ENCODE measurements at regions not wholly inside any gene's neighbourhood (a gene's known extent, or its start where the extent isn't known, plus 50 kb on each side); places are given as distances from the start of the nearest gene placed in this dataset.

- no peak for TF ChIP-seq PREB (CRISPR knock-in tag; IDR thresholded peaks at IDR 0.05; ENCODE audit: borderline replicate concordance)
- TF ChIP-seq, protein P1, sequence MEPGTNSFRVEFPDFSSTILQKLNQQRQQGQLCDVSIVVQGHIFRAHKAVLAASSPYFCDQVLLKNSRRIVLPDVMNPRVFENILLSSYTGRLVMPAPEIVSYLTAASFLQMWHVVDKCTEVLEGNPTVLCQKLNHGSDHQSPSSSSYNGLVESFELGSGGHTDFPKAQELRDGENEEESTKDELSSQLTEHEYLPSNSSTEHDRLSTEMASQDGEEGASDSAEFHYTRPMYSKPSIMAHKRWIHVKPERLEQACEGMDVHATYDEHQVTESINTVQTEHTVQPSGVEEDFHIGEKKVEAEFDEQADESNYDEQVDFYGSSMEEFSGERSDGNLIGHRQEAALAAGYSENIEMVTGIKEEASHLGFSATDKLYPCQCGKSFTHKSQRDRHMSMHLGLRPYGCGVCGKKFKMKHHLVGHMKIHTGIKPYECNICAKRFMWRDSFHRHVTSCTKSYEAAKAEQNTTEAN (CRISPR knock-in tag; IDR thresholded peaks at IDR 0.05) = no peak
- no peak for TF ChIP-seq ESRRA (CRISPR knock-in tag; IDR thresholded peaks at IDR 0.05; ENCODE audit: borderline replicate concordance)
- TF ChIP-seq MXD4 (CRISPR knock-in tag; IDR thresholded peaks at IDR 0.05; ENCODE audit: borderline replicate concordance) = no peak
- TF ChIP-seq ZNF219 (CRISPR knock-in tag; IDR thresholded peaks at IDR 0.05; ENCODE audit: borderline replicate concordance) = no peak
Observed at GRCh38 chr4:126603825-126604224, 1028.9 kb upstream of the INTU start (continued).

GRCh38 chr4:126604268-126604867, 1028.4 kb upstream of the INTU start:
- ChIA-PET CTCF (interaction anchor here (1.0 to 3.0 kb wide), 5 partner anchors 10 to 381 kb away, joined by 3 to 23 read pairs (median 3); no protein-coding TSS in a partner anchor), POLR2A (no interaction called here)
- ATAC-seq (peak; percentile 74), DNase-seq (ENCODE audit: low spot score) (peak; percentile 20)
- no peak for TF ChIP-seq MAX (CRISPR knock-in tag; IDR thresholded peaks at IDR 0.05)
- TF ChIP-seq, protein P2, sequence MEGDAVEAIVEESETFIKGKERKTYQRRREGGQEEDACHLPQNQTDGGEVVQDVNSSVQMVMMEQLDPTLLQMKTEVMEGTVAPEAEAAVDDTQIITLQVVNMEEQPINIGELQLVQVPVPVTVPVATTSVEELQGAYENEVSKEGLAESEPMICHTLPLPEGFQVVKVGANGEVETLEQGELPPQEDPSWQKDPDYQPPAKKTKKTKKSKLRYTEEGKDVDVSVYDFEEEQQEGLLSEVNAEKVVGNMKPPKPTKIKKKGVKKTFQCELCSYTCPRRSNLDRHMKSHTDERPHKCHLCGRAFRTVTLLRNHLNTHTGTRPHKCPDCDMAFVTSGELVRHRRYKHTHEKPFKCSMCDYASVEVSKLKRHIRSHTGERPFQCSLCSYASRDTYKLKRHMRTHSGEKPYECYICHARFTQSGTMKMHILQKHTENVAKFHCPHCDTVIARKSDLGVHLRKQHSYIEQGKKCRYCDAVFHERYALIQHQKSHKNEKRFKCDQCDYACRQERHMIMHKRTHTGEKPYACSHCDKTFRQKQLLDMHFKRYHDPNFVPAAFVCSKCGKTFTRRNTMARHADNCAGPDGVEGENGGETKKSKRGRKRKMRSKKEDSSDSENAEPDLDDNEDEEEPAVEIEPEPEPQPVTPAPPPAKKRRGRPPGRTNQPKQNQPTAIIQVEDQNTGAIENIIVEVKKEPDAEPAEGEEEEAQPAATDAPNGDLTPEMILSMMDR (IDR thresholded peaks at IDR 0.05) = peak; percentile 38; the same call in 1 of the 2 replicates
- no peak overlapping the region for H3K4me3 Mint-ChIP-seq
- H3K27ac Mint-ChIP-seq = no peak overlapping the region
- H3K36me3 Mint-ChIP-seq = no peaks in the 10 kb centered on the region
- H3K4me1 Mint-ChIP-seq = peaks cover 10% of the 10 kb centered on the region
- H3K27me3 Mint-ChIP-seq (ENCODE audit: low read depth) = no peaks in the 10 kb centered on the region
- no peaks in the 10 kb centered on the region for H3K9me3 Mint-ChIP-seq

- Mint-ChIP-seq H3K4me1 (peaks cover 4% of the 10 kb centered on the region), H3K36me3 (no peaks in the 10 kb centered on the region), H3K4me3 (no peak overlapping the region), H3K9me3 (peaks cover 4% of the 10 kb centered on the region), H3K27ac (no peak overlapping the region), H3K27me3 (ENCODE audit: low read depth) (no peaks in the 10 kb centered on the region)
- TF ChIP-seq, protein P1 (CRISPR knock-in tag; IDR thresholded peaks at IDR 0.05) = no peak
- TF ChIP-seq, protein P3, sequence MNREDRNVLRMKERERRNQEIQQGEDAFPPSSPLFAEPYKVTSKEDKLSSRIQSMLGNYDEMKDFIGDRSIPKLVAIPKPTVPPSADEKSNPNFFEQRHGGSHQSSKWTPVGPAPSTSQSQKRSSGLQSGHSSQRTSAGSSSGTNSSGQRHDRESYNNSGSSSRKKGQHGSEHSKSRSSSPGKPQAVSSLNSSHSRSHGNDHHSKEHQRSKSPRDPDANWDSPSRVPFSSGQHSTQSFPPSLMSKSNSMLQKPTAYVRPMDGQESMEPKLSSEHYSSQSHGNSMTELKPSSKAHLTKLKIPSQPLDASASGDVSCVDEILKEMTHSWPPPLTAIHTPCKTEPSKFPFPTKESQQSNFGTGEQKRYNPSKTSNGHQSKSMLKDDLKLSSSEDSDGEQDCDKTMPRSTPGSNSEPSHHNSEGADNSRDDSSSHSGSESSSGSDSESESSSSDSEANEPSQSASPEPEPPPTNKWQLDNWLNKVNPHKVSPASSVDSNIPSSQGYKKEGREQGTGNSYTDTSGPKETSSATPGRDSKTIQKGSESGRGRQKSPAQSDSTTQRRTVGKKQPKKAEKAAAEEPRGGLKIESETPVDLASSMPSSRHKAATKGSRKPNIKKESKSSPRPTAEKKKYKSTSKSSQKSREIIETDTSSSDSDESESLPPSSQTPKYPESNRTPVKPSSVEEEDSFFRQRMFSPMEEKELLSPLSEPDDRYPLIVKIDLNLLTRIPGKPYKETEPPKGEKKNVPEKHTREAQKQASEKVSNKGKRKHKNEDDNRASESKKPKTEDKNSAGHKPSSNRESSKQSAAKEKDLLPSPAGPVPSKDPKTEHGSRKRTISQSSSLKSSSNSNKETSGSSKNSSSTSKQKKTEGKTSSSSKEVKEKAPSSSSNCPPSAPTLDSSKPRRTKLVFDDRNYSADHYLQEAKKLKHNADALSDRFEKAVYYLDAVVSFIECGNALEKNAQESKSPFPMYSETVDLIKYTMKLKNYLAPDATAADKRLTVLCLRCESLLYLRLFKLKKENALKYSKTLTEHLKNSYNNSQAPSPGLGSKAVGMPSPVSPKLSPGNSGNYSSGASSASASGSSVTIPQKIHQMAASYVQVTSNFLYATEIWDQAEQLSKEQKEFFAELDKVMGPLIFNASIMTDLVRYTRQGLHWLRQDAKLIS (CRISPR knock-in tag; IDR thresholded peaks at IDR 0.05; ENCODE audit: borderline replicate concordance) = no peak
- TF ChIP-seq, protein P2 (IDR thresholded peaks at IDR 0.05) = no peak
- TF ChIP-seq JUN (CRISPR knock-in tag; IDR thresholded peaks at IDR 0.05) (no peak), ZNF281 (CRISPR knock-in tag; IDR thresholded peaks at IDR 0.05) (no peak), ELF4 (CRISPR knock-in tag; IDR thresholded peaks at IDR 0.05; ENCODE audit: low read depth) (no peak), NFE2L1 (CRISPR knock-in tag; IDR thresholded peaks at IDR 0.05) (no peak), TEAD4 (CRISPR knock-in tag; IDR thresholded peaks at IDR 0.05) (no peak), TP53 (CRISPR knock-in tag; IDR thresholded peaks at IDR 0.05) (no peak), HMGA2 (CRISPR knock-in tag; IDR thresholded peaks at IDR 0.05) (no peak)
- CTCF ChIA-PET = no interaction called here
- POLR2A ChIA-PET = no interaction called here
- ATAC-seq (no peak), DNase-seq (ENCODE audit: low spot score) (no peak)
Observed at GRCh38 chr4:126610933-126611332, 1021.8 kb upstream of the INTU start.
